HG02970 (cell line): ENCODE measurements at regions not wholly inside any gene's neighbourhood (a gene's known extent, or its start where the extent isn't known, plus 50 kb on each side); places are given as distances from the start of the nearest gene placed in this dataset.

ENCODE experiments used
- ATAC-seq: cut with Tn5 transposase; IDR thresholded peaks from one replicate; pipeline ENCODE4 v1.9.1; 2021; ENCODE audit warnings: mild to moderate bottlenecking, moderate library complexity, moderate number of reproducible peaks; ENCODE audit not compliant: unreplicated experiment, low FRiP score

- ATAC-seq, result no peak
Measured at GRCh38 chr16:80489173-80489572, 51.6 kb upstream of the DYNLRB2 start.

DNA sequence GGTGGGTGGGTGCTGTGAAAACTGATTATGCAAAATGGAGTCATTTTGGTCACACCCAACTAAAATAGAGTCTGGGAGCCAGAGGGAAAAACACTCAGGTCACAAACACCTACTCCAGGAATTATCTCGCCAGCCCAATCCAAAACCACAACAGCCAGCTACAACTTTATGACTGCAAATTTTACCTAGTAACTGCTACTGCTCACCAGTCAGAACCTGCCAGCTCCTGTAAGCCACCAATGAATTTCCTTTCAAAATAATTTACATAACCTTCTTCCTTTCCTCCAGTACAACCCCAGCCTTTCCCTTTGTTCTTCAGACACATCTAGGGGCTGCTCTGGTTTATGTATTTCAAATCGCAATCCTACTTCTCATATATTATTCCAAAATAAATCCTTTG, 52.6 kb upstream of the DYNLRB2 start:
- no peak for ATAC-seq

DNA sequence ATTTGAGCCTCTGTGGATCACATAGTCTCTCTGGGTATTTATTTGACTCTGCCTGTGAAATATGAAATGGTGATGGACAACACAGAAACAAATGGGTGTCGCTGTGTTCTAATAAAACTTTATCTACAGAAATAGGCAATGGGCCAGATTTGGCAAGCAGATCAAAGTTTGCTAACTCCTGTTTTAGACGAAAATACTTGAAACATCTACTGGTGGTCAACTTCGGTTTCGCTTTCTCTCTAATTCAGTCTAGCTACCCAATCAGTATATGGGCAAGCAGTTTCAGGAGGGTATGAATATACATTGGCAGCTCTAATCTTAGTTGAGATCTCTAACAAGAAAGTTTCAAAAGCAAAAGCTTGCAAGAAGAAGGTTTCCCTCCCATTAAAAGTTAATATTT, 60.1 kb upstream of the DYNLRB2 start:
- ATAC-seq, result peak; percentile 81

DNA sequence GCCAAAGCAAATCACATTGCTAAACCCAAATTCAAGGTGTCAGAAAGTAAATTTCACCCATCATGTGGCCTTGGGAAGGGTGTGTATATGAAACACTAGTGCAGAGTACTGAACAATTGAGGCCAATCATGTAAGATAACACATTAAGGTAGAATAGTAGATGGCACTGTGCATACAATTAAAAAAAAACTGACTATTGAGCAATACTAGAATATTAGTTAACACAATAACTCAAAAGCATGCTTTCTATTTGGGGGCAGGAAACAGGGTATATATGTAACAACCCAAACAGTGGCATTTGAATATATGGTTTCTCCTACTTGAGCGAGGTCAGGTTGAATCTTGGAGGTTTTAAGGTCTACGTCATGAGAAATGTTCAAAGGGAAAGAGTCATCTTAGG, 63.0 kb upstream of the DYNLRB2 start:
- ATAC-seq, result no peak

GRCh38 chr16:80468029-80468428, 72.8 kb upstream of the DYNLRB2 start:
- ATAC-seq, result no peak

- peak; percentile 70 for ATAC-seq
Measured at GRCh38 chr16:80466024-80466987, 74.5 kb upstream of the DYNLRB2 start.

DNA sequence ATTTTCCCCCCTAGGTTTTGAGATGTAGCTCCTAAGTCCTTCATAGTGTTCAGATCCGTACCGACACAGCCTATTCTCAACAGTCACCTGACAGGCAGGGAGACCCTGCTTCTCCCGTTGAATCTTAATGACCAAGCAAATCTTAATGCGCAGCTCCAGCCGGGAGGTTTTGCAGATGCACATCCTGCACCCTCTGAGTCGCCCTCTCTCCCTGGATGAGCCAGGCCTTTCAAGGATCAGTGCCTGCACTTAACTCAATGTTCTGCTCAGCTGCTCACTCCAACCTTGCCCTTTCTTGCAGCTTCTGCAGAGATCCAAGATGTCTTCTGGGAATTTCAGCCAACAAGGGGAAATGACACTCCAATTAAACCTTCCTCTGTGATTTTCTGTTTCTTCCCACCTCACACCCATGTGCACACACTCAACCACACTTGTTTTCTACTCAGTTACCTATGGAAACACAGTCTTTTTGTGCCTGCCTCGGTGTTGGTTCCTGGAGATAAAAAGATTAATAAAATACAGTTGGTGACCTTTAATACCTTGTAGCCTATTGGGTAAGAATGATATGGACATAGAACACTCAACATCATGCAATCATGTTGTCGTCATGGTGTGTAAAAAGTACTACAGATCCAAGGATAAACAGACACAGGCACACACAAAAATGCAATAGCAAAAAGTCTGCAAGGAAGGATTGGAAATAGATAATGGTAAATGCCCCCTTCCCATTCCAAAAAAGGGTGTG, 76.9 kb upstream of the DYNLRB2 start:
- no peak for ATAC-seq

DNA sequence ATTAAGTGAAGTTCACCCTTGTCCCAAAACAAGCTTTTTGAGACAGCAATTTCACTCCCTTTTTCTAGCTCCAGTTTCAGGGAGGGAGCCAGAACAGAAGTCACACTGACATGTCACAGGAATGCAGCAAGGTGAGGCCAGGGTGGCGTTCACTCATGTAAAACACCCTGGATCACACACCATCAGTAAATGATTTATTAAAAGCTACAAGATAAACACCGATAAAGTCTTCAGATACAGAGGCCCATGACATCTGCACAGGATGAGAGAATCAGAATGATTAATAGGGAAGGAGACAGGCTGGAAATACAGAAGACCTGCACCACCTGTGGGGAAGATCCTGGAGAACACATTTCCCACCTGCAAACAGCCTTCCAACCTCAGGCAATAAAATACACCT, 77.5 kb upstream of the DYNLRB2 start:
- no peak for ATAC-seq

GRCh38 chr16:80462917-80463316, 77.9 kb upstream of the DYNLRB2 start:
- ATAC-seq, result no peak

- no peak for ATAC-seq
Measured at GRCh38 chr16:80460988-80461387, 79.8 kb upstream of the DYNLRB2 start.

- no peak for ATAC-seq
Measured at GRCh38 chr16:80459966-80460365, 80.8 kb upstream of the DYNLRB2 start.

DNA sequence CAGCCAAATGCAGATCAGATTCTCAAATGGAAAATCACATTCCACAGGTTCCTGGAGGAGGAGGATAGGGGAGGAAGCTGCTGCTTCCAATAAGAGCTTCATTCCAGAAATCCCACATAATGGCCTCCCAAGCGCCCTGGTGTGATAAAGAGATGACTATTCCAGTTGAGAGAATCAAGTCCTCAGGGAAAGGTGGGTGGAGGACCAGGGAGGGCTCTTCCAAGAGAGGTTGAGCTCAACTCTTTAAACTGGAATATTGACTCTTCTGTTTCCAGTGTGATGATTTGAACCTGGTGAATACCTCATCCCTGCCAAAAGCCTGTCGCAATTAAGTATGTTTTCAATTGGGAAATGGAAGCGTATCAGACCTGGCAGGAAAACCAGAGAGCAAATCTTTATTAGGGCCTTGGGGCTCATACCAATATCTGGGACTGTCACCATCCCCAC, 81.4 kb upstream of the DYNLRB2 start:
- ATAC-seq, result no peak

DNA sequence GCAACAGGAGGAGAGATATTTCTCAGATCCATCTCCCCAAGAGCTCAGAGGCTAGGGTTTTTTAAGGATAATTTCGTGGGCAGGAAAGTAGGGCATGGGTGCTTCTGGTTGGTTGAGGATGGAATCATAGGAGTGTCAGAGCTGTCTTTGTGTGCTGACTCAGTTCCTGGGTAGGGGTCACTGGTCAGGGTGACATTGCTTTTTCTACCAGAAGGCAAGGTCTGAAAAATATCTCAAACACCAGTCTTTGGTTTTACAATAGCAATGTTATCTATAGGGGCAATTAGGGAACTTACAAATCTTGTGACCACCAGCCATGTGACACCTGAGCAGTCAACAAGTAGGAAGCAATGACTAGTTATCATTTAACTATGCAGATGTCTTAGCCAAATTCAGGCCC, 82.9 kb upstream of the DYNLRB2 start:
- no peak for ATAC-seq

DNA sequence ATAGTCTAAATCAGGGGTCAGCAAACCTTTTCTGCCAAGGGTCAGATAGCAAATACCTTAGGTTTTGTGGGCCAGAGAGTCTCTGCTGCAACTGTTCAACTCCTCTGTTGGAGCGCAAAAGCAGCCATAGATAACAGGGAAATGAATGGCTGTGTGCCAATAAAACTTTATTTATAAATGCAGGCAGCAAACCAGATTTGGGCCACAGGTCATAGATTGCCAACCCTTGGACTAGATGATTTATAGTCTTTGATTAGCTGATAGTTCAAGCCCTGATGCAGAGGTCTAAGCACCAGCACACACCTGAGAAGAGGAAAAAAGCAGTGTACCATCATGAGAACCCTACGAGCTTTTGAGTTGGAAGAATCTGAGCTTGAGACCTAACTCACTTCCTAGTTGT, 86.0 kb upstream of the DYNLRB2 start:
- no peak for ATAC-seq

DNA sequence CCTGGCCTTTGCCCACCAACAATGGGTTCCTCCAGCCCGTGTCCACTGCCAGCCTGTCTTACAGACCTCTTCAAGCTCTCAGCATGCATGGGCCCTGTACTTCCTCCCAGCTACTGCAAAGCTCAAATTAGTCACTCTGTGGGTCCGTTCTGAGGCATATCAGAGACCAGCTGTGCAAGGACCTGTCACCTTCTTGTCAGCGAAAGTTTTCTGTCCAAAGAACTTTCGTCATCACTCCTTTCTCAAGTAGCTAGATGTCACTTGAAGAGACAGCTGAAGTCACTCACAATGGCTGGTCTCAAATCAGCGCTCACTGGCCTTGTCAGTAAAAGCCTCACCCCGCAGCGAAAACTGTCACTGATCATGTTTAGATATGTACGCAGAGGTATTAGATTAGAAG, 91.4 kb upstream of the DYNLRB2 start:
- no peak for ATAC-seq

DNA sequence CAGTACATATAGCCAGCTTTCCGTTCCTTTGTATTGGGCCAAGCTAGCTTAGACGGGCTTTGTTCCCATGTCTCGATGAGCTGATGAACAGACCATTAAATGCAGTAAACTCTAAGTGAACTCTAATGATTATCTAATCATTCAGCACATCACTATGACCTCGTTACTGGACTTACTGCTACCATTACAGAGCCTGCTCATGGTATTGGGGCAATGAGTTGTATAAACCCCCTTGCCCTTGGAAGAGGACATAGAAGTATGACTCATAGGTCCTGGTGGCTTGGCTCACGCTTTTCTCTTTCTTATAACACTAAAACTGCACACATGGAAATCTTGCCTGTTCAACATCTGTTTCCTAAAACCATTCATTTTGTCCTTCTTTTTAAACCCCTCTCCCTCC, 93.6 kb upstream of the DYNLRB2 start:
- no peak for ATAC-seq

GRCh38 chr16:80442779-80443178, 98.0 kb upstream of the DYNLRB2 start:
- no peak for ATAC-seq

GRCh38 chr16:80441935-80442334, 98.9 kb upstream of the DYNLRB2 start:
- no peak for ATAC-seq

DNA sequence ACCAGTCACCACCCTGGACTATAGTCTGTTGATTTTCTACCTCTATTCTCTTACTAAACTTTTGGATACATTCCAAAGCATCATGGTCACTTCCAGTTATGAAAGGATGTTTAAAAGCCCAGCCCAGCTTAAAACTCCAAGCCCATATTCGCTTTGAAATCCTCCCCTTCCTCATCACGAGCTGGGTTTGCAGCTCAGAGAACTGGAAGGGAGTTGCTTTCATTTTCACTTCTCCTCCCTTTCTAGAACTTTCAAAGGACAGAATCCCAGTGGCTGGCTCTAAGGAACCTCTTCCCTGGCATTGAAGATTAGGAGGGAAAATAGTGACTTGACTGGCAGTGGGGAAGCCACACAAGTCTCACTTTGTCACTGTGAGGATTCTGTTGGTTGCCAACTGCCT, 100.1 kb upstream of the DYNLRB2 start:
- no peak for ATAC-seq

GRCh38 chr16:80437707-80438106, 103.1 kb upstream of the DYNLRB2 start:
- no peak for ATAC-seq

- ATAC-seq, result no peak
Measured at GRCh38 chr16:80436510-80436909, 104.3 kb upstream of the DYNLRB2 start.

DNA sequence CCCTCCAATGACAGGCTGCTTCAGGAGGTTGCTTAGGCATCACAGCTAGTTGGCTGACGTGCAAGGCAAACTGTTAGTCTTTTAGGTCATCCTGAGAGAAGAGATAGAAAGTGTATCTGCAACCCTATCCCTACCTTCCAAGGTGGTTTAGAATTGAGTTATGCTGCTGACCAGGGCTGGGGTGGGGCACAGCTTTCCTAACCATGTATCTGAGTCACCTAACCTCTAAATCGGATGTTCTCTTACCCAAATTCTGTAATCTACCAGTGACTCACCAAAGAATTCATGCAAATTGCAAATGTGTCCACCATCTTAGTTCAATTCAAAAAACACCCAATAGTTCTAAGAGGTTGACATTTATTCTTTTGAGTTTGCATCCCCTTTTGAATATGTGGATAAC, 107.2 kb upstream of the DYNLRB2 start:
- ATAC-seq, result no peak
